Fibroblast of upper back skin (primary cell): ENCODE measurements at regions not wholly inside any gene's neighbourhood (a gene's known extent, or its start where the extent isn't known, plus 50 kb on each side); places are given as distances from the start of the nearest gene placed in this dataset.
A peak's percentile ranks its signal among the peaks of the same experiment; 100 is the strongest.
"Not testable (repeated sequence)": the region's sequence is repeated elsewhere in the genome, so short reads cannot be mapped to it uniquely, and the experiment has no call there.

Experiments
- DNase-seq: peaks from one replicate; pipeline ENCODE4 v3.0.0-alpha.2; 2013

- DNase-seq, result no peak
Measured at GRCh38 chr5:136924490-136924889, 559.1 kb upstream of the TRPC7 start.

DNA sequence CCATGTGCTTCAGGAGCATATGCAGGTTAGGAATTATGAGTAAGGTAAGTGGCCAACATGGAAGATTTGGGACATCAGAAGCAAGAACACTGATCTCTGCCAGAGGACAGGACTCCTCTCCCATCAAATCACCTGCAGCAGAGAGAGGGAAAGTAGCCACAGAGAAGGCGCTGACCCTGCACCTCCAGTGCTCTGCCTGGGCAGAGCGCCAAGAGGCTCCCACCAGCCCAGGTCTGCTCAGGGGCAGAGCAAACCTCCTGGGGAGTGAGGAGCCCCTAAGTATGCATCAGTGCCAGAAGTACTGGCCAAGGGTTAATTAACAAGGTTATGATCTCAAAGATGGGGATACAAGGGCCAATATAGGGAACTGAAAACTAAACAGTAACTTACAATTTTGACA lies 545.3 kb upstream of the TRPC7 start:
- DNase-seq, result no peak

DNA sequence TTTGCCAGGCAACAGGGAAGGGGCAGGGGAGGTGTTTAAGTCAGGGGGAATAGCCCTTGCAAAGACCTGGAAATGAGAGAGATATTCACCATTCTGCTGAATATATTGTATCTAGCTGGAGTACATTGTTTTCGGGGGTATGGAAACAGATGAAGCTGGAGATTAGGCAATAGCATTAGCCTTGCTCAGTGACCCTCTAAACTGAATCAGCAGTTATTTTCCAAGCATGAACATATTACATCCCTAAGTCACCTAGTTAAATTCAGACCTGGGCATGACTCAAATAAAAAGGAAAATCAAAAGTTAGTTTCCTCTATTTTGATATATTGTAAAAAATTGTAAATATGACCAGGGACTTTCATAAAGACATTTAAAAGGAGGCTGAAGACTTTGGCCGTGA lies 544.6 kb upstream of the TRPC7 start:
- DNase-seq, result no peak

DNA sequence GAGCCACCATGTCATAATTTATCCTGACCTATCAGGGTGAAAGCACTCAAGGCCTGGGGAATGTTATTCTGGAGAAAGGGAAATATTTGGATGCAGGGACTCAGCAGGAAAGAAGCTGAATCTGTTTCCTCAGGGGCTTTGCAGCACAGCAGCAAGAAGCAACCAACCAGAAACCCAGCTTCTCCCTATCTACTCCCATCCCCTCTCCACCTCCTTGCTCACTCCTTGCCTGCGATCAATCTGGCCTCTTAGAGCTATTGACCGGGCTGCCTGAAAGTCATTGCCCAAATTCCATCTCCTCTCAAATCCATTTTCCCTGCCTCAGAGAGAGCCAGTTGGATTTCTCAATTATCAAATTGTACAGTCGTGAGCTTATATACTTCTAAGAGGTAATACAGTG lies 542.0 kb upstream of the TRPC7 start:
- no peak for DNase-seq

- no peak for DNase-seq
Measured at GRCh38 chr5:136906545-136906944, 541.2 kb upstream of the TRPC7 start.

GRCh38 chr5:136905571-136905970 lies 540.2 kb upstream of the TRPC7 start:
- no peak for DNase-seq

DNA sequence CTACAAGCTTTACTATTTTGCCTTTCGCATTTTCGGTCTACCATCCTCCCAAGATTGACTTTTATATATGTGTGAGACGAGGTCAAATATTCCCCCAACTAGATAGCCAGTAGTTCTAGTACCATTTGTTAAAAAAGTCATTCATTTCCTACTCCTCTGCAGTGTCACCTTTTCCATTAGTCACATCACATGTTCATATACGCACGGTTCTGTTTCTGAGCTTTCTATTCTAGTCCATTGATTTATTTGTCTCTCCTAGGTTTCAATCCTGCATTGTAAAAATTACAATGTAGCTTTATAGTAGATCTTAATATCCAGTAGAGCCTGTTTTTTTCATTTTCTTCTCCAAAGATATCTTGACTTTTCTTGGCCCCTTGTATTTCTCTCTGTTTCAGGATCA lies 528.7 kb upstream of the TRPC7 start:
- DNase-seq, result no peak

- DNase-seq, result no peak
Measured at GRCh38 chr5:136892000-136892399, 526.7 kb upstream of the TRPC7 start.

- DNase-seq, result no peak
Measured at GRCh38 chr5:136891175-136891972, 526.0 kb upstream of the TRPC7 start.

DNA sequence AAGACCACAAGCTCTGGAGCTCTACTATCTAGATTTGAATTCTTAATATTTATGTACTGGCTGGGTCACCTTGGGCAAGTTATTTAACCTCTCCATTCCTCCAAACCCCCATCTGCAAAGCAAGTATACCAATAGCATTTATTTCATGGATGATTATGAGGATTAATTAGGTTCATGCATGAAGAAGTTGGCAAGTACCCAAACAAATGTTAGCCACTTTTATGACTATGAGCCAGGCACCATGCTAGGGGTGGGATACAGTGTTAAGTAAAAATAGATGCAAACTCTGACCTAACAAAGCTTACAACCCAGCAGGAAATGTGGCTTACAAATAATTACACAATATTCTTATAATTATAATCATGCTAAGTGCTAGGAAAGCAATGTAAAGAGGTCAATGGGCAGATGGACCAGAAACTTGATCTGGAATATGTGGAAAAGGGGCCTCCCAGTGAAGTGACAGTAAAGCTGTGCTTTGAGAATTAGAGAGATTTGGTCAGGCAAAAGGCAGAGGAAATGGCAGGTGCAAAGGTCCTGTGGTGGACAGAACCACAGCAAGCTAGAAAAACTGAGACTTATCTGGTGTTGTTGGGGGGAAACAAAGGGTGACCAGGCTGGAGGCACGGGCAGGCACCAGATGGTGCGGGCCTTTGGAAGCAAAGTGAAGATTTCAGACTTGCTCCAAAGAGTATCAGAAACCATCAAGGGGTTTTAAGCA lies 525.2 kb upstream of the TRPC7 start:
- no peak for DNase-seq

- peak; percentile 1 for DNase-seq
Measured at GRCh38 chr5:136886608-136887007, 521.3 kb upstream of the TRPC7 start.

- DNase-seq, result no peak
Measured at GRCh38 chr5:136864960-136865359, 499.6 kb upstream of the TRPC7 start.

GRCh38 chr5:136856648-136857047 lies 491.3 kb upstream of the TRPC7 start:
- no peak for DNase-seq

DNA sequence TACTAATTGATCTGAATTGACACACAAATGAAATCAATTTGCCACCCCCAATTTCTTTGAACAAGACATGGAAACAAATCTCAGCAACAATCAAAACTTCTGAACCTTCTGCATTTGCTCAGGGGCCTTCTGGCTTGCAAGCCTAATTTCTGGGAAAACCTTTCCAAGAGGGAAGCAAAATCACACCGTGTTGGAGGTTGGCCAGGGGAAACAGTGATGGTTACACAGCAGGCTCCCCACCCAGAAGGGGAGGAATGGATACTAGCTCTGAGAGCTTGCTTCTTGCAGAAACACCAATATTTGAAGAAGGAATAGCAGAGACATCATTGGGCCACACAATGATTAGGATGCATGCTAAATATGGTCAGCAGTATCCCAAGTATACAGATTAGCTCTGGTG lies 488.6 kb upstream of the TRPC7 start:
- DNase-seq, result no peak

GRCh38 chr5:136840601-136841000 lies 475.3 kb upstream of the TRPC7 start:
- no peak for DNase-seq

- DNase-seq, result no peak
Measured at GRCh38 chr5:136836093-136836492, 470.7 kb upstream of the TRPC7 start.

DNA sequence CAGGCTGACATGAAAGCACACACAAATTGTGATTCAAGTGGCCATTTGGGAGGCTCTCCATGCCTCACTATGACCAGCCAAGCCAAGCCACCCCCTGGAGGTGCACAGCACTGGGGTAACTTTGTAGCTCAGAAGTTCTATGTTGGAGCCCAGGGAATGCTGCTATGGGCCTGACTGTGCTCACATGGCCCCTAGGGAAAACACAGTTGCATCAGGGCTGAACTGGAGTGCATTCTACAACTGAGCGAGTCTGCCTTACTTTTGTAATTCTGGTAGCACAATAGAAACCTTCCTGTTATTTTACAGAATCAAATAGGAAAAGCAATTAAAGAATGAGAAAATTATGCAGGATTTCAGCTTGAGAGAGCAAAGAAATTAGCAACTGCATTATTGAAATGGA lies 455.5 kb upstream of the TRPC7 start:
- no peak for DNase-seq

DNA sequence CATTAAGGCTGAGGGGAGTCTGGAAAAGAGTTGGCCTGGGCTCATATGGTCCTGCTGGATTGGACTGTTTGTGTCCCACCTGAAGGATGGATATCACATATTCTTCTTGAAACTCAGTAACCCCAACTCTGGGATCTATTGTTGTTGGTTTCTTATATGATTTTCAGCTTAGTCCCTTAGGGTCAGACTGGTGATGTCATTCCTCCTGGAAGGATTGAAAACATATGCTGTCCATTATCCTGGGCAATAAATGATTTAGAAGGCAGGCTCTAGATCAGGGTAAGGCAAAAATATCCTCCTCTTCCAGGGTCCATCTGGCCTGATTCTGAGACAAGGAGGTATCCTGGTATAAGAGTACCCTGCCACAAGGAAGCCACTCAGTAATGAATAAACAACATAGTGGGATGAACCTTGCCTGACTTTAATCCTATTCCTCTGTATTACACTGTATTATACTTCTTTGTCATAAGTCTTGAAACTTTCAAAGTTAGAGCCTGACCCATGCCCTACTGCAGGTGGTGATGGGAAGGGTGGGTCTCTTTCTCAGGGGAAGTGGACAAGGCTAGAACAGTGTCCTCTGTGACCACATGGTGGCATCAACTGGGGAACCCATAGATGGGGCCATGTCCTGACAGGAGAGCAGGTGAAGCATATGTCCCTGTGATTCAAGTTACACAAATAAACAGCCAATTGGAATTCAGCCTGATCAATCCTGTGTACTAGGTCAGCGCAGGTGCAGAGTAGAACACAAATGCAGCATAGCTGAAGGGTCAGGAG lies 454.4 kb upstream of the TRPC7 start:
- peak; percentile 48 for DNase-seq

- no peak for DNase-seq
Measured at GRCh38 chr5:136816327-136816726, 451.0 kb upstream of the TRPC7 start.

GRCh38 chr5:136814619-136815378 lies 449.5 kb upstream of the TRPC7 start:
- peak; percentile 92 for DNase-seq

GRCh38 chr5:136812270-136812669 lies 446.9 kb upstream of the TRPC7 start:
- DNase-seq, result not testable (repeated sequence)

- DNase-seq, result peak; percentile 92
Measured at GRCh38 chr5:136811551-136811950, 446.2 kb upstream of the TRPC7 start.

DNA sequence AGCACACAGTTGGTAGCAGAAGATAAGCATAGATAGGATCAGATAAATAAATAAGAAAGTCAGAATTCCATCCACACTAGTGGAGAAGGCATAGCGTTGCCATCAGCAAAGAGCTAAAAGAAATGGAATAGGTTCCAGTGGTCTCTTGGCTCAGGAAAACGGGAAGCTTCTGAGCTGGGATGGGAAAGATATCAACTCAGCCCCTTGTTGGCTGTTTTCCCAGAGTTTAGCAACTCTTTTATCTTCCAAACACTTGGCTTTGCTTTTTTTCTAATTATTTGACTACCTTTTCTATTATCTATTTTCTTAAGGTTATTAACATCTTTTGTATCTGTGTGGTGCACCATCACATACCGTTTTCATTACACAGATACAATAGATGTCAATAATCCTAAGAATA lies 445.7 kb upstream of the TRPC7 start:
- peak; percentile 36 for DNase-seq
